H4 (cell line): ENCODE measurements at regions not wholly inside any gene's neighbourhood (a gene's known extent, or its start where the extent isn't known, plus 50 kb on each side); places are given as distances from the start of the nearest gene placed in this dataset.

ENCODE experiments used
- DNase-seq: peaks from one replicate; pipeline ENCODE4 v3.0.0-alpha.2; 2015; ENCODE audit warnings: low spot score

DNA sequence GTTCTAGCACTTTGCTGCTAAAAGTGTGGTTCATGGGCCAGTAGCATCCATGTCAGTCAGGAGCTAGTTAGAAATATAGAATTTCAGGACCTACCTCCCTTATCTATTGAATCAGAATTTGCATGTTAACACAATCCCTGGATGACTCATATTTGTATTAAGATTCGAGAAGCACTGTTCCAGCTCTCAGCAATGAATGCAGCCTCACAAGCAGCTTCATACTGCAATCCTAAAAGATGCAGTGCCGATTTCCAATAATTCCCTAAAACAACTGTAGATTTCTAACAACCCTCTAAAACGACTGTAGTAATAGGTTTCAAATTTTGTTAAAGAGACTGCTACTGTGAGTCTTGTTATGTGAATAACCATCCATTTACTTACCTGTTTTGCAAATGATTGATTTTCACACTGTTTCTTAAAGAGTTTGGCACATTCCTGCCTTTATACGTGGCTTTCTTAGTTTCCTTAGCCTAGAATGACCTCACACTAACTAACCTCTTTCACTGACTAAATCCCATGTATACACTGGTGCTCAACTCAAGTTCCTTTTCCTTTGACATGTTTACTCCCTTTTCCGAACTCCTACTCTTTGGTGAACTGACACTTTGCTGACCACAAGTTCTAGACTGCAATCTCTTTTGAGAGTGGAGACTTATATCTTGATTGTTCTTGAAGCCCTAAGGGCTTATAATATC is 511.8 kb downstream of the METTL15 start:
- peak; percentile 34 for DNase-seq

DNA sequence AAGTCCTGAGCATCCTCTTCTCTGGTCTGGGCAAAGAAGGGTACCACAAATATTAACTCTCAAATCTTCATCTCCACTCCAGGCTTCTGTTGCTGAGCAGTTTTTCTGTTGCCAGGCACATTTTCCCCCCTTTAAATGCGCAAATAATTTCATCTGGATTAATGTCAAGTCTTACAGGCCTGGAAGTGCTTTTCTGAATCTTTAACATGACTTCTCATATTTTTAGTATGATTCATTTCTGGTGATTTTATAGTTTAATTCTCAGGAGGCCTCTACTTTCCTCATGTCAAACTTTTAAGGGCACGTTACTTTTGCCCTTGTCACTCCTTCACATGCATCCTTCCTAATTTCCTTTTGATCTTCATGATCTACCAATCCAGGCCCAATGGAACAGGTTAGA is 510.2 kb downstream of the METTL15 start:
- no peak for DNase-seq

- no peak for DNase-seq
These were observed 508.2 kb downstream of the METTL15 start for GRCh38 chr11:28616160-28616965.

DNA sequence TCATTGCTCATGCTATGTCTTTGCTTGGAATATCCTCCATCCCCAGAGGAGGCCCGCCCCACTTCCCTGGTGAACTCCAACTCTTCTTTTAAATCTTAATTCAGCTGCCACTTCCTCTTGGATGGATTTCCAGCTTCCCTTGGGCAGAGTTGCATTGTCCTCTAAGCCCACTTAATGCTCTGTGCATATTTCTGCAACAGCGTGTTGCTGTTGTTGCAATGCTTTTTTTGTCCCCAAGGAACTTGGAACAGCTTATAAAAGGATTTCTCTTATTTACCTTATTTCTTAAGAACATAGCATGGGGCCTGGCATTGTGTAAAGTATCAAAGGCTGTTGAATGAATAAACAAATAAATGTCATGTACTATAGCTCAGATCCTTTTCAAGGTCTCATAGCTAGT is 507.4 kb downstream of the METTL15 start:
- peak; percentile 38 for DNase-seq

DNA sequence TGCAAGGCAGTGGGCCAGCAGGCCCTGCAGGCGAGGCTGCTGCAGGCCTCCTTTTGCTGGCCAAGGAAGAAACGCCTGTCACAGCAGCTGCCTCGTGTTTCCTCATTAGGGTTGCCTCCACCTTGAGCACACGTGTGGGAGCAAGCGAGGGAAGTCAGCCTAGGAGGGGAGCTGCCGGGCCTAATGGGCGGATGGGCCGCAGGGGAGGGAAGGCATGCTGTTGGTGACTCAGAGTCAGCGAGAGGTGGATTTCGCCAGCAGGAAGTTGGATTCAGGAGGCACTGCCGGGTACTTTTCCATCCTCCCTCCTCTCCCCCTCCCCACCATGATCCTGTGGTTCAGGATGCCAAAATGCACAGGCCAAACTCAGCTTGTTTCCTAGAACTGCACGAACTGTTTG is 498.7 kb downstream of the METTL15 start:
- peak; percentile 88 for DNase-seq

- no peak for DNase-seq
These were observed 491.5 kb downstream of the METTL15 start for GRCh38 chr11:28599656-28600055.

DNA sequence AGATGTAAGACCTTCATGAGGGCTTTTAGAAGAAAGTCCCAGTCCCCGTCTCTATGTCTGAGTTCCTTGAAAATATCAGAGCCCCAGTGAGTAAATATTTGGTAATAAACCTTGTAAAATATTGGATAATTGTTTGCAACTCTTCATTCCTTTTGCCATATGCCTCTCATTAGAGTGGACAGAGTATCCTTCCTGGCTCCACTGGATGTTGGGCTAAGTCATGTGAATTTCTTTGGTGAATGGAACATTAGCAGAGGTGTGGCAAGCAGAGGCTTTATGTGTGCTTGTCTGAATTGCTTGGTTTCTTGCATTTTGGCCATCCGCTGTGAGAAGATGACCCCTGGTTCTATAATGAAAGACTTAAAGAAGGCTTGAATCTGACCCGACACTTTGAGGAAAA is 490.3 kb downstream of the METTL15 start:
- no peak for DNase-seq

DNA sequence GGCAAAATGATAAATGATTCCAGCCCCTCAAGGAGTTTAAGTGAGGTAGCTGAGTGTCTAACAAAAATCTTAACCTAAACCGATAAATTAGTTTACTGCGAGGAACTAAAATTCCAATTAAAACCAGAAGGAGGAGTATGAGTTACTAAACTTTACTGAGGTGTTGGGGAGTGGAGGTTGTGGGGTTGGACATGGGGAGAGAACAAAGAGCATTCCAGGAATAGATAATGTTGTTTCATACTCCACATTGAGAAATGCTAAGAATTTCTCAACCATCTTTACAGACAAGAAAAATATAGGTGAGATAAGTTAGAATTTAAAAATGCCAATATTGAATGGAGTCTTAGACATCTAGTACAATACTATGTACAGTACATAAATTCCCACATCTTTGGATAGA is 488.6 kb downstream of the METTL15 start:
- DNase-seq = no peak

DNA sequence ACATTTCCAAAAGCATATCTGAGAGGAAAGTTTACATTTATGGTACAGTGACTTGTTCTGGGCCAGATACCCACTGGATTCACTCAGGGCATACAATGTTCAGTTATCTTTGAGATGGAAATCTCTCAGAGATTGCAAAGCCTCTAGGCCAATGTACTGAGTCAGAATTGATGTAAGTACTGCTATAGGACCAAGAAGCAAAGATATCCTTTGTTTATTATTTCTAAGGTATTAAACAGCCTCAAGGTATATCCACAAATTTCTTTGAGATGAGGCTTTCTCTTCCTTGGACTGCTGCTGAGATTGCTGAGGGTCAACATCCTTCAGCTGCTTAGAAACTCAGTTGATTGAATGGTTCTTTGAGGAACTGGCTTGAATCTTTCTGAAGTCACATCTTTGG is 484.0 kb downstream of the METTL15 start:
- DNase-seq = no peak

DNA sequence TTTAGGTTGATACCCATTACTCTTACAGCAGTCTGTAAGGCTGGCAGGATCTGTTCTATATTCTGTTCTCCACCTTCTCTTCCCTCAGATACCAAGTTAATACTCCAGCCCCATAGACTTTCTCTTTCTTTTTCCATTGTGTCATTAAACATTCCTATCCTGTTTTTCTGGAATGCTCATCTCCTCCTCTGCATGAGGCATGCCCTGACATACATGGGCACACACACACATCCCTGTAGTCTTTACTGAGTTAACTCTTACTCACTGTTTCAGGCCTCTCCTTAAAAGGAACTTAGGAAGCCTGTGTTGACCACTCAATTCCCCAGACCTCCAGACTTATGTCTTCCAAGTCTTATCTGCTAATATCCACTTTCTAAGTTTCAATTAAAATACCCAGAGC is 476.8 kb downstream of the METTL15 start:
- DNase-seq = no peak

DNA sequence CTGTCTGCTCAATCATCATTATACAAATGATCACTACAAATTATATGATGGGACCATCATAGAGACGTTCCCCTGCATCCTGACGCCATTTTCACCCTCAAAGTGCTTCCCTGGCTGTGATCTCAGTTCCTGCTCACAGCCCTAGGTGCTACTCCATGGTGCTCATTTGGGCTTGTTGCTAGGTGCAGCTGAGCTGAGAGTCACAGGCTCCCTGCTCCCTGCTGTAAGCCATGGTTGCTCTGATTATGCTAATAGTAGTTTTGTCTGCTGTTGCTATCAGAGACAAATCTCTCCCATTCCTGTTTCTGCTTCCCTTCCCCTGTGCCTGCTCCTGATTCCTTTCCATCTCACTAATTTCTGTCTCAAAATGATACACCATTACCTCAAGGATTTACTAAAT is 474.3 kb downstream of the METTL15 start:
- DNase-seq = no peak

- peak; percentile 54 for DNase-seq
These were observed 473.4 kb downstream of the METTL15 start for GRCh38 chr11:28581286-28582242.

DNA sequence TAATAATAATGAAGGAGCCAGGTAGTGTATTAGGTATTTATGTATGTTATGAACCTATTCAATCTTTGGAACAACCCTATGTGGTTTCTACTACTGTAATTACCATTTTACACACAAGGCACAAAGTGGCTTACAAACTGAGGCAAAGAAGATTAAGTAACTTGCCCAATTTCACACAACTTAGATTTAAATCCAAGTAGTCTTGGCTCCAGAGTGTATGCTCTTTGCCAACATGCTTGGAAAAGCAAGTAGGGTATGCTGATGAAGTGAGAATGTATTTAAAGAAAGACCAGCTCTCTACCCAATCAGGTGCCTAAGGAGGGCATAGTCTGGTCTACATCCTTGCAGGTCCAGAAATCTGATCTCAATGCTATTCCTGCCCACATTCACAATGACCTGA is 463.2 kb downstream of the METTL15 start:
- no peak for DNase-seq

GRCh38 chr11:28569106-28569505 is 460.9 kb downstream of the METTL15 start:
- DNase-seq = no peak

- DNase-seq = peak; percentile 97
These were observed 458.3 kb downstream of the METTL15 start for GRCh38 chr11:28566339-28567089.

GRCh38 chr11:28559492-28559891 is 451.3 kb downstream of the METTL15 start:
- peak; percentile 8 for DNase-seq

GRCh38 chr11:28547321-28547741 is 439.1 kb downstream of the METTL15 start:
- DNase-seq = no peak

DNA sequence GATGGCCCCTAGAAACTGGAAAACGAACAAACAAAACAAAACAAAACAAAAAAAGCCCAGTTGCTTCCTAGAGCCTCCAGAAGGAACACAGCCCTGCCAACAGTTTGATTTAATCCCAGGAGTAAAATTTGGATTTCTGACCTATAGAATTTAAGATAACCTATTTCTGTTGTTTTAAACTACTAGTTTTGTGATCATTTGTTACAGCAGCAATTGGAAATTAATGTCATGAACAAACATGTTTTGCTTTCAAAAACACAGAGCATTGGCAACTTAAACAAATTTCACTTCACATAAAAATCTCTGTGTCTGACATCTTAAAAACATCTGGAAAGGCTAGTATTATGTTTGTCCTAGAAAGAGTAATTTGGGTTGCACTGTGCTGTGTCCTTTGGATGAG is 437.3 kb downstream of the METTL15 start:
- DNase-seq = no peak

GRCh38 chr11:28542561-28542960 is 434.4 kb downstream of the METTL15 start:
- DNase-seq = no peak

- DNase-seq = no peak
These were observed 431.2 kb downstream of the METTL15 start for GRCh38 chr11:28539239-28540030.

DNA sequence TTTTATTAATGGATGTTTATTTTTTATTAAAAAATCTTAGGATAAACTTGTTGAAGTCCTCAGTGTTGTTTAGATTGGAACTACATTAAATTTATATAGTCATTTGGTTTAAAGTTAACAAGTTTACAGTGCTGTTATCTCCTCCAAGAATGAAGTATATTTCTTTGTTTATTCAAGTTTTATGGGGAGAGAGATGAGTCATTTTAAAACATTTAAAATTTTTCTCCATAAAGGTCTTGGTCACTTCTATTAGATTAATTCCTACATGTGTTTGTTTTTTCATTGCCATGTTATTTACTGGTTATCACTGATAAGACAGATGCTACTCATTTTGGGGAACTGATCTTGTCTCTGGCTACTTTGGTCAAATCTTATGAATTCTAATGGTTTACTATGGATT is 429.6 kb downstream of the METTL15 start:
- no peak for DNase-seq
